ENCODE measurements at regions not wholly inside any gene's neighbourhood (a gene's known extent, or its start where the extent isn't known, plus 50 kb on each side); places are given as distances from the start of the nearest gene placed in this dataset.

GRCh38 chr5:154614125-154614524 is 136.1 kb upstream of the HAND1 start:
- Histone ChIP-seq H3K4me3 (no peak overlapping the region), H3K36me3 (no peaks in the 10 kb centered on the region), H3K4me1 (peaks cover 0 to 19% (median 11%) of the 10 kb centered on the region in 3 donors), H3K27ac (no peak overlapping the region), H3K9me3 (no peaks in the 10 kb centered on the region), H3K27me3 (peaks cover 66% of the 10 kb centered on the region)
- no peak for ATAC-seq
- TF ChIP-seq EP300 (IDR thresholded peaks at IDR 0.05) (no peak), POLR2A (IDR thresholded peaks at IDR 0.05) (no peak), CTCF (IDR thresholded peaks at IDR 0.05) (no peak), POLR2AphosphoS5 (IDR thresholded peaks at IDR 0.05) (no peak)
- WGBS, 2 donors (ENCODE audit: low coverage in 1 of 2): 83 to 89% methylated on average over 1 of the region's 1 CpG

GRCh38 chr5:154612666-154613065 is 134.6 kb upstream of the HAND1 start:
- ATAC-seq: no peak
- Histone ChIP-seq H3K4me1 (peaks cover 0 to 19% (median 11%) of the 10 kb centered on the region in 3 donors), H3K4me3 (no peak overlapping the region), H3K27ac (no peak overlapping the region), H3K27me3 (peaks cover 80% of the 10 kb centered on the region), H3K9me3 (no peaks in the 10 kb centered on the region), H3K36me3 (no peaks in the 10 kb centered on the region)
- TF ChIP-seq EP300 (IDR thresholded peaks at IDR 0.05) (no peak), POLR2A (IDR thresholded peaks at IDR 0.05) (no peak), POLR2AphosphoS5 (IDR thresholded peaks at IDR 0.05) (no peak), CTCF (IDR thresholded peaks at IDR 0.05) (no peak)
- WGBS, 2 donors (ENCODE audit: low coverage in 1 of 2): 73 to 79% methylated on average over 5 of the region's 5 CpGs

GRCh38 chr5:154611341-154611767 is 133.3 kb upstream of the HAND1 start:
- H3K27me3 ChIP-seq: peaks cover 81% of the 10 kb centered on the region
- H3K4me3 ChIP-seq: peak overlapping the region in 1 of 2 donors; percentile 42
- WGBS, 2 donors (ENCODE audit: low coverage in 1 of 2): 0 to 1% methylated on average over 2 to 9 of the region's 23 CpGs
- no peak overlapping the region for H3K27ac ChIP-seq
- H3K9me3 ChIP-seq: no peaks in the 10 kb centered on the region
- no peaks in the 10 kb centered on the region for H3K36me3 ChIP-seq
- no peak for TF ChIP-seq POLR2AphosphoS5 (IDR thresholded peaks at IDR 0.05)
- no peak for TF ChIP-seq CTCF (IDR thresholded peaks at IDR 0.05)
- TF ChIP-seq EP300 (IDR thresholded peaks at IDR 0.05): no peak
- TF ChIP-seq POLR2A (IDR thresholded peaks at IDR 0.05): no peak
- no peak for ATAC-seq
- H3K4me1 ChIP-seq: peaks cover 0 to 19% (median 11%) of the 10 kb centered on the region in 3 donors

- TF ChIP-seq POLR2A (IDR thresholded peaks at IDR 0.05) (no peak), POLR2AphosphoS5 (IDR thresholded peaks at IDR 0.05) (no peak), CTCF (IDR thresholded peaks at IDR 0.05) (peak in 3 of 4 experiments; percentile 79 to 91 (median 82)), EP300 (IDR thresholded peaks at IDR 0.05) (no peak)
- WGBS, 2 donors (ENCODE audit: low coverage in 1 of 2): 0 to 1% methylated on average over 19 of the region's 50 CpGs
- H3K36me3 ChIP-seq: no peaks in the 10 kb centered on the region
- peak; percentile 83 for ATAC-seq
- H3K27me3 ChIP-seq: peaks cover 83% of the 10 kb centered on the region
- H3K27ac ChIP-seq: no peak overlapping the region
- H3K4me1 ChIP-seq: peaks cover 0 to 19% (median 11%) of the 10 kb centered on the region in 3 donors
- H3K4me3 ChIP-seq: peak overlapping the region in 1 of 2 donors; percentile 42
- H3K9me3 ChIP-seq: no peaks in the 10 kb centered on the region
Observed at GRCh38 chr5:154610321-154611154, 132.5 kb upstream of the HAND1 start.

GRCh38 chr5:154609251-154609650 is 131.2 kb upstream of the HAND1 start:
- no peaks in the 10 kb centered on the region for H3K9me3 ChIP-seq
- H3K27me3 ChIP-seq: peaks cover 73% of the 10 kb centered on the region
- H3K36me3 ChIP-seq: no peaks in the 10 kb centered on the region
- no peak for TF ChIP-seq CTCF (IDR thresholded peaks at IDR 0.05)
- TF ChIP-seq POLR2A (IDR thresholded peaks at IDR 0.05): no peak
- TF ChIP-seq EP300 (IDR thresholded peaks at IDR 0.05): no peak
- no peak for TF ChIP-seq POLR2AphosphoS5 (IDR thresholded peaks at IDR 0.05)
- no peak overlapping the region for H3K4me3 ChIP-seq
- ATAC-seq: no peak
- H3K4me1 ChIP-seq: peaks cover 0 to 21% (median 11%) of the 10 kb centered on the region in 3 donors
- no peak overlapping the region for H3K27ac ChIP-seq
- 83 to 85% methylated on average over 1 to 2 of the region's 3 CpGs for WGBS, 2 donors (ENCODE audit: low coverage in 1 of 2)
